PFSK-1 (cell line): ENCODE measurements at regions not wholly inside any gene's neighbourhood (a gene's known extent, or its start where the extent isn't known, plus 50 kb on each side); places are given as distances from the start of the nearest gene placed in this dataset.

Experiments used
- FOXP2 ChIP-seq: optimal IDR thresholded peaks from 2 replicates; pipeline ENCODE3; 2011; ENCODE audit warnings: borderline replicate concordance, control low read depth, inconsistent platforms; ENCODE audit not compliant: insufficient read depth; ENCODE audit errors: extremely low read length, extremely low read depth
- POLR2AphosphoS5 ChIP-seq: IDR thresholded peaks from 2 replicates; pipeline ENCODE4 v1.6.1; 2012; ENCODE audit warnings: low read depth, mild to moderate bottlenecking, control low read depth, low read length, moderate library complexity
- REST ChIP-seq, 2 experiments: IDR thresholded peaks; 2 replicates each; pipeline versions ENCODE4 v1.6.1 to v1.8.0; 2011 to 2012; ENCODE audit warnings: low read depth in 2 of 2, low read length in 2 of 2, control low read depth in 1 of 2, inconsistent platforms in 1 of 2, mild to moderate bottlenecking in 1 of 2, moderate library complexity in 1 of 2; ENCODE audit not compliant: insufficient read depth in 1 of 2
- SIN3A ChIP-seq: IDR thresholded peaks from 2 replicates; pipeline ENCODE4 v1.6.1; 2012; ENCODE audit warnings: mild to moderate bottlenecking, low read length, moderate library complexity, borderline replicate concordance; ENCODE audit not compliant: insufficient read depth
- TAF1 ChIP-seq: IDR thresholded peaks from 2 replicates; pipeline ENCODE4 v1.6.1; 2012; ENCODE audit warnings: low read length, control low read depth, borderline replicate concordance; ENCODE audit not compliant: insufficient read depth

- TF ChIP-seq SIN3A (no peak), REST (IDR thresholded peaks at IDR 0.05; ENCODE audit: insufficient read depth in 1 of 2, low read depth in 2 of 2, low read length in 2 of 2) (no peak), FOXP2 (no peak)
Observed at GRCh38 chr19:29880498-29881081, 61.4 kb upstream of the URI1 start.

GRCh38 chr19:29881386-29881785 lies 60.7 kb upstream of the URI1 start:
- TF ChIP-seq REST (IDR thresholded peaks at IDR 0.05; ENCODE audit: insufficient read depth in 1 of 2, low read depth in 2 of 2, low read length in 2 of 2) (no peak), FOXP2 (no peak), TAF1 (no peak), SIN3A (no peak), POLR2AphosphoS5 (no peak)

DNA sequence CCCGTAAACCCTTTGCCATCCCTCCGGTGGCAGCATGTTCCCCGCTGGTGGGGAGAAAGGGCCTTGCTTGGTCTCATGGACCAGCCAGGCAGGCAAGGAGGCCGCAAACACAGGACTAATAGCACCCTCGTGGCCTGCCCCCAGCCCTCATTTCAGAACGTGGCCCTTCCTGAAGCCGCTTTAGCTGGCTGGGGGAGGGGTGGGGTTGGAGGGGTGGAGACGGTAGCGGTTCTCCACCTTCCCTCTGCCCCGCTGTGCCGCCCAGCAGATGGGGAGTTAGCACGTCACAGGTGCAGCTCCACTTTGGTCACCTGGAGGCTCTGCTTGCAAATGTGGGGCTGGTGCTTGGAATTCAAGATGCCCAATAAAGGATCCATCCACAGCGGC lies 59.3 kb upstream of the URI1 start:
- TF ChIP-seq FOXP2 (no peak), TAF1 (no peak), REST (IDR thresholded peaks at IDR 0.05; ENCODE audit: insufficient read depth in 1 of 2, low read depth in 2 of 2, low read length in 2 of 2) (no peak), POLR2AphosphoS5 (no peak), SIN3A (no peak)

DNA sequence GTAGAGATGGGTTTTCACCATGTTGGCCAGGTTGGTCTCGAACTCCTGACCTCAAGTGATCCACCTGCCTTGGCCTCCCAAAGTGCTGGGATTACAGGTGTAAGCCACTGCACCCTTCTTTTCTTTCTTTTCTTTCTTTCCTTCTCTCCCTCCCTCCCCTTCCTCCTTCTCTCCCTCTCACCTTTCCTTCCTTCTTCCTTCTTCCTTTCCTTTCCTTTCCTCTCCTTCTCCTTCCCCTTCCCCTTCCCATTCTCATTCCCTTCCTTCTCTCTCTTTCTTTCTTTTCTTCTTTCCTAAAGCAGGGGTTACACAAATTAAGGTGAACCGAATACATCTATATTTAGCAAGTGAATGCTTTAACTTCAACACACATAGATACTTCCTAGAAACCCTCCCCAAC lies 58.0 kb upstream of the URI1 start:
- TF ChIP-seq REST (IDR thresholded peaks at IDR 0.05; ENCODE audit: insufficient read depth in 1 of 2, low read depth in 2 of 2, low read length in 2 of 2) (no peak), POLR2AphosphoS5 (no peak), SIN3A (no peak), TAF1 (no peak), FOXP2 (no peak)

DNA sequence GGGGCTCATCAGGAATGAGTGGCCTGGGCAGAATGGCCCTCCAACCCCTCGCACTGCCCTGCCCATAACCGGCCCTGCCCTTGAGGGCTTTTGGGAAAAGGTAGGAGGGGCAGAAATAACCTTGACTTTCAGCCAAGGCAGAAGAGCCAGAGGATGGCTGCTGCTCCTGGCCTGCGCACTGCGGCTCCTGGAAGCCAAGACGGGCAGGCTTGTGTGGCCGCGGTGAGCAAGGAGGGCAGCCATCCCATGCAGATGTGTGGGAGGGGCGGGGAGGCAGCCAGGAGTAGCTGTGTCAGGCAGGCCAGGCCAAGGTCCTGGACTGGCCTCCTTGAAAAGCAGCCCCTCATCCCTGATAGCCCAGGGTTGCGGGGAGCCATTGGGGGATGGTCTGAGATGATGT lies 57.6 kb upstream of the URI1 start:
- TF ChIP-seq REST (IDR thresholded peaks at IDR 0.05; ENCODE audit: insufficient read depth in 1 of 2, low read depth in 2 of 2, low read length in 2 of 2) (no peak), POLR2AphosphoS5 (no peak), SIN3A (no peak), FOXP2 (no peak), TAF1 (no peak)
